ENCODE measurements at regions not wholly inside any gene's neighbourhood (a gene's known extent, or its start where the extent isn't known, plus 50 kb on each side); places are given as distances from the start of the nearest gene placed in this dataset.

DNA sequence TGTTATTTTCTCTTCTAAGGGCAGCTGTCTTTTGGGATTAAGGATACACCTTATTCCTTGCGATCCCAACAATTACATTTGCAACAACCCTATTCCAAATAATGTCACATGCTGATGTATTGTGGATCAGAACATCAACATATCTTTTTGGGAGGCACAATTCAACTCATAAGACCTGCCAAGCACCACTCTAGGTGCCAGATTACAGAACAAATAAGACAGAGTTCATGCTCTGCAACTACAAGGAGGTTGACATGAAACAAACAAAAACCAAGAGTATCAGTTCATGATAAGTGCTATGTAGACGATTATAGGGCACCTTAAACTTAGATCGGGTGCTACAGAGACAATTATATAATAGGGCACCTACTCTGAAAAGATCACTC lies 203.2 kb upstream of the SGK1 start:
- ChIA-PET POLR2A (interaction anchor here (0.6 kb wide), 1 partner anchor 9 kb away, joined by 3 read pairs; no protein-coding TSS in a partner anchor), CTCF (interaction anchor here (1.1 kb wide), 1 partner anchor 12 kb away, joined by 3 read pairs; no protein-coding TSS in a partner anchor)
- Histone ChIP-seq H3K4me3 (ENCODE audit: low read length) (no peak overlapping the region), H3K9me3 (ENCODE audit: control insufficient read depth in 2 of 3, low read length in 3 of 3) (no peaks in the 10 kb centered on the region), H3K27ac (ENCODE audit: low read depth, low read length) (no peak overlapping the region), H3K27me3 (ENCODE audit: control insufficient read depth in 2 of 2, insufficient read depth in 2 of 2, low read length in 2 of 2) (no peaks in the 10 kb centered on the region), H3K4me1 (ENCODE audit: control insufficient read depth in 2 of 2, insufficient read depth in 2 of 2, low read length in 2 of 2) (peaks cover 0 to 36% of the 10 kb centered on the region in 2 donors), H3K36me3 (ENCODE audit: control insufficient read depth in 2 of 3, insufficient read depth in 3 of 3, low read length in 3 of 3) (no peaks in the 10 kb centered on the region)
- Mint-ChIP-seq H3K4me1 (peaks cover 27 to 67% (median 57%) of the 10 kb centered on the region in 7 donors), H3K9me3 (no peaks in the 10 kb centered on the region), H3K36me3 (peaks cover 0 to 6% (median 0%) of the 10 kb centered on the region in 5 donors), H3K27ac (peak overlapping the region in 7 of 9 donors; percentile 35 to 91 (median 79)), H3K4me3 (peak overlapping the region in 6 of 10 donors; percentile 5 to 58 (median 42)), H3K27me3 (no peaks in the 10 kb centered on the region)
- DNase-seq (no peak), ATAC-seq (no peak)
- intact Hi-C loops (cut with micrococcal nuclease) = loop anchor here (5.0 to 10.0 kb wide), 3 partner anchors 114 to 274 kb away; no protein-coding TSS in a partner anchor

DNA sequence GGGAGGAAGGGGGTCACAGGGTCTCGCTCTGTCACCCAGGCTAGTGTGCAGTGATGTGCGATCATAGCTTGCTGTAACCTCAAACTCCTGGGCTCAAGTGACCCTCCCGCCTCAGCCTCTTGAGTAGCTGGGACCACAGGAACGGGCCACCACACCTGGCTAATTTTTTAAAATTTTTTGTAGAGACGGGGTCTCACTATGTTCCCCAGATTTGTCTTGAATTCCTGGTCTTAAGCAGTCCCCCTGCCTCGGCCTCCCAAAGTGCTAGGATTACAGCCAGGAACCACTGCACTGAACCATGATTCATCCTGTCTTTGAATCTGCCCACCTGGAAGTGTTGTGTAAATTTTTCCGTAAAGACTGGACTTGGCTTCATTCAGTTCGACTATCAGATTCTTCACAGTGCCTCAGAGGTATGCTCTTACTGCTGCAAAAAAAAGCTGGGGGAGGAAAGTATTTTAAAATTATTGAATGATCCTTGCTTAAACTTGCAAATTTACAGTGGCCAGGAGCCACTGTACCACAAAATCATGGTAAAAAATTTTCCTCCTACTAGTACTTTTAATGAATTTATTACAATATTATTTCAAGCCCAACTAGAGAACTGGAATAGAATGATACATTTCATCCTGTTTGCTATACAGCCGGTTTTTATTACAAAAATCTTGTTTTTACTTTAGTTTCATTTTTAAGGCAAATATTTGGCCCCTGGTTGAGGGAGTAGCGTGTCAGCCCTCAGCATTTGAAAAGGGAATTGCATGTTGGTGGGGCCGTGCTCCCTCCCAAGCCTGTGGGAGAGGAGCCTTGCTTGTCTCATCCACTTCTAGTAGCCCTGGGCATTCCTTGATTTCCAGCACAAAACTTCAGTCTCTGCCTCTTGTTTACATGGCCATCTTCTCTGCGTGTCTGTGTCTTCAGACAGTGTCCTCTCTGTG lies 202.5 kb upstream of the SGK1 start:
- H3K36me3 Mint-ChIP-seq = peaks cover 0 to 3% (median 0%) of the 10 kb centered on the region in 5 donors
- no peak for DNase-seq
- no peaks in the 10 kb centered on the region for H3K9me3 Mint-ChIP-seq
- ChIA-PET CTCF (interaction anchor here (0.6 to 1.1 kb wide), 2 partner anchors 13 to 1868 kb away, joined by 3 read pairs; no protein-coding TSS in a partner anchor), POLR2A (interaction anchor here (0.6 to 0.7 kb wide), 3 partner anchors 12 to 1912 kb away, joined by 3 to 6 read pairs (median 4); no protein-coding TSS in a partner anchor)
- H3K27ac Mint-ChIP-seq = peak overlapping the region; percentile 38 to 97 (median 87)
- intact Hi-C loops (cut with micrococcal nuclease) = loop anchor here (5.0 to 10.0 kb wide), 3 partner anchors 114 to 273 kb away; no protein-coding TSS in a partner anchor
- H3K27ac ChIP-seq (ENCODE audit: low read depth, low read length) = no peak overlapping the region
- no peaks in the 10 kb centered on the region for H3K9me3 ChIP-seq (ENCODE audit: control insufficient read depth in 2 of 3, low read length in 3 of 3)
- H3K4me3 ChIP-seq (ENCODE audit: low read length) = no peak overlapping the region
- no peaks in the 10 kb centered on the region for H3K27me3 ChIP-seq (ENCODE audit: control insufficient read depth in 2 of 2, insufficient read depth in 2 of 2, low read length in 2 of 2)
- H3K36me3 ChIP-seq (ENCODE audit: control insufficient read depth in 2 of 3, insufficient read depth in 3 of 3, low read length in 3 of 3) = no peaks in the 10 kb centered on the region
- peaks cover 0 to 36% of the 10 kb centered on the region in 2 donors for H3K4me1 ChIP-seq (ENCODE audit: control insufficient read depth in 2 of 2, insufficient read depth in 2 of 2, low read length in 2 of 2)
- no peaks in the 10 kb centered on the region for H3K27me3 Mint-ChIP-seq
- H3K4me3 Mint-ChIP-seq = peak overlapping the region in 7 of 10 donors; percentile 27 to 72 (median 45)
- no peak for ATAC-seq
- H3K4me1 Mint-ChIP-seq = peaks cover 25 to 67% (median 54%) of the 10 kb centered on the region in 7 donors

DNA sequence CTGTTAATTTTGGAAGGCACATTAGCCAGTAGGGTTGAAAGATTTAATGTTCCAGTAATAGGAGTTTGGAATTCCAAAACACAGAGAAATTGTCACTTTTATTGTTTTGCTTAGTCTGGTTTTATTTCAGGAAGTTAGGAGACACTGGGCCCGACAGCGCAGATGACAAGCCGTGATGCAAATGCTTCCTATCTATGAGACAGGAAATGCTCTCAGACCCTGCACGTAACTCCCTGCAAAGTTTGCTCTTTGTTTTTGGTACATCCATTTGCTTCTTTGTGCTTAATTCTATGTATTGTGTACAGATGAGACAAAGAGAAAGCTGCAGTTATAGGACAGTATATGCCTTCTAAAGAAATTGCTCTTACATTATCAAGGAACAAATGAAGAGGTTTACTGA lies 201.6 kb upstream of the SGK1 start:
- no peaks in the 10 kb centered on the region for H3K36me3 ChIP-seq (ENCODE audit: control insufficient read depth in 2 of 3, insufficient read depth in 3 of 3, low read length in 3 of 3)
- intact Hi-C loops (cut with micrococcal nuclease) = loop anchor here (1.0 to 10.0 kb wide), 6 partner anchors 10 to 345 kb away; no protein-coding TSS in a partner anchor
- Mint-ChIP-seq H3K36me3 (peaks cover 0 to 3% (median 0%) of the 10 kb centered on the region in 5 donors), H3K27me3 (no peaks in the 10 kb centered on the region), H3K9me3 (no peaks in the 10 kb centered on the region), H3K4me3 (peak overlapping the region; percentile 45 to 81 (median 70)), H3K27ac (peak overlapping the region; percentile 79 to 97 (median 87)), H3K4me1 (peaks cover 20 to 67% (median 49%) of the 10 kb centered on the region in 7 donors)
- no peaks in the 10 kb centered on the region for H3K9me3 ChIP-seq (ENCODE audit: control insufficient read depth in 2 of 3, low read length in 3 of 3)
- H3K4me1 ChIP-seq (ENCODE audit: control insufficient read depth in 2 of 2, insufficient read depth in 2 of 2, low read length in 2 of 2) = peaks cover 0 to 36% of the 10 kb centered on the region in 2 donors
- peak overlapping the region; percentile 46 for H3K27ac ChIP-seq (ENCODE audit: low read depth, low read length)
- DNase-seq = peak in 7 of 9 donors; percentile 55 to 75 (median 69)
- ChIA-PET POLR2A (interaction anchor here (0.6 kb wide), 1 partner anchor 13 kb away, joined by 6 read pairs; no protein-coding TSS in a partner anchor), CTCF (interaction anchor here (0.6 kb wide), 1 partner anchor 1869 kb away, joined by 3 read pairs; no protein-coding TSS in a partner anchor)
- peak; percentile 87 for ATAC-seq
- no peaks in the 10 kb centered on the region for H3K27me3 ChIP-seq (ENCODE audit: control insufficient read depth in 2 of 2, insufficient read depth in 2 of 2, low read length in 2 of 2)
- H3K4me3 ChIP-seq (ENCODE audit: low read length) = peak overlapping the region; percentile 0

DNA sequence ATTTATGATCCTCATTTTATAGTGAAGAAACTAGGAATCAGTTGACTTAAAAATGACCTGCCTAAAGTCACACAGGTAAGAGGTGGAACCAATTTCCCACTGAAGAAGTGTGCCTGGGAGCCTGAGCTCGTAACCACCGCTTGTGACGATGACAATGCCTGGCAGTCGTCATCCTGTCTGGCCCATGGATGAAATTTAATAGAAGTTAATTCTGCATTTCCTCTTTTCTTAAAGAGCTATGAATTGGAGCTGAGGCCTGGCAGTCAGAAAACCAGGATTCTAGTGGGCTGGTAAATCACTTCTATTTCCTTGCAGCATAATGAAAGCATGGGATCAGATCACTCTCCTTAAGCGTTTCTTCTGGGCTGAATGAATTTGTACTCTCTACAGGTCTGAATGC lies 200.0 kb upstream of the SGK1 start:
- Histone ChIP-seq H3K9me3 (ENCODE audit: control insufficient read depth in 2 of 3, low read length in 3 of 3) (no peaks in the 10 kb centered on the region), H3K27ac (ENCODE audit: low read depth, low read length) (no peak overlapping the region), H3K4me1 (ENCODE audit: control insufficient read depth in 2 of 2, insufficient read depth in 2 of 2, low read length in 2 of 2) (peaks cover 0 to 24% of the 10 kb centered on the region in 2 donors), H3K27me3 (ENCODE audit: control insufficient read depth in 2 of 2, insufficient read depth in 2 of 2, low read length in 2 of 2) (no peaks in the 10 kb centered on the region), H3K36me3 (ENCODE audit: control insufficient read depth in 2 of 3, insufficient read depth in 3 of 3, low read length in 3 of 3) (no peaks in the 10 kb centered on the region), H3K4me3 (ENCODE audit: low read length) (no peak overlapping the region)
- ATAC-seq (no peak), DNase-seq (no peak)
- CTCF ChIA-PET = no interaction called here
- H3K4me1 Mint-ChIP-seq = peaks cover 12 to 51% (median 36%) of the 10 kb centered on the region in 7 donors
- H3K4me3 Mint-ChIP-seq = no peak overlapping the region
- H3K27me3 Mint-ChIP-seq = no peaks in the 10 kb centered on the region
- H3K27ac Mint-ChIP-seq = peak overlapping the region in 6 of 9 donors; percentile 3 to 95 (median 80)
- POLR2A ChIA-PET = no interaction called here
- intact Hi-C loops (cut with micrococcal nuclease) = loop anchor here (2.0 to 10.0 kb wide), 4 partner anchors 17 to 271 kb away; no protein-coding TSS in a partner anchor
- peaks cover 0 to 3% (median 0%) of the 10 kb centered on the region in 5 donors for H3K36me3 Mint-ChIP-seq
- no peaks in the 10 kb centered on the region for H3K9me3 Mint-ChIP-seq

DNA sequence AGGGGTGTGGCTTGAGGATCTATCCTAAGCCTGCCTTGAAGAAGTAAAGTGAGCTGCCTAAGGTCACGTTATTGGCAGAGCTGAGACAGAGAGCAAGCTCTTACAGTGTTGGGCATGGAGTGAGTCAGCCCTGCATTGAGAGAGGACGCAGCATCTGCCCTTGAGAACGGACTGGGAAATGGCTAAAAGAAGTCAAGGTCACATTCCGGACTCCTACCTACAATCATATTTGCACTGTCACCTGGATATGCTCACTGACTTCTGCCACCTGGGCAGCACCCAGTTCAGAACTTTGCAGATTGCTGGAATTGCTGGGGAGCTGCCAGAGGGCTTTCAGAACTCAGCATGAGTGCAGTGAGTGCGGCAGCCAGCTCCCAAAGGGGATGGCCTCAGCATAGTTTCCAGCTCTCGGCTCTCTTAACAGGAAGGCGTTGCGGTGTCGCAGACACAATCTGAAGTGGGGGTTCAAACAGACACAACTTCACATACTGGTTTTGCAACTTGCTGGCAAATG lies 199.3 kb upstream of the SGK1 start:
- DNase-seq (peak in 1 of 9 donors; percentile 20), ATAC-seq (no peak)
- no peaks in the 10 kb centered on the region for H3K27me3 ChIP-seq (ENCODE audit: control insufficient read depth in 2 of 2, insufficient read depth in 2 of 2, low read length in 2 of 2)
- H3K9me3 Mint-ChIP-seq = no peaks in the 10 kb centered on the region
- intact Hi-C loops (cut with micrococcal nuclease) = loop anchor here in 1 of 2 donors (5.0 to 10.0 kb wide), 3 partner anchors 80 to 270 kb away; no protein-coding TSS in a partner anchor
- no peaks in the 10 kb centered on the region for H3K27me3 Mint-ChIP-seq
- no peak overlapping the region for H3K4me3 ChIP-seq (ENCODE audit: low read length)
- ChIA-PET POLR2A (interaction anchor here (1.5 kb wide), 1 partner anchor 339 kb away, joined by 3 read pairs; no protein-coding TSS in a partner anchor), CTCF (no interaction called here)
- H3K4me1 ChIP-seq (ENCODE audit: control insufficient read depth in 2 of 2, insufficient read depth in 2 of 2, low read length in 2 of 2) = peaks cover 0 to 24% of the 10 kb centered on the region in 2 donors
- no peak overlapping the region for H3K27ac ChIP-seq (ENCODE audit: low read depth, low read length)
- H3K9me3 ChIP-seq (ENCODE audit: control insufficient read depth in 2 of 3, low read length in 3 of 3) = no peaks in the 10 kb centered on the region
- peaks cover 12 to 48% (median 34%) of the 10 kb centered on the region in 7 donors for H3K4me1 Mint-ChIP-seq
- peaks cover 0 to 3% (median 0%) of the 10 kb centered on the region in 5 donors for H3K36me3 Mint-ChIP-seq
- no peaks in the 10 kb centered on the region for H3K36me3 ChIP-seq (ENCODE audit: control insufficient read depth in 2 of 3, insufficient read depth in 3 of 3, low read length in 3 of 3)
- peak overlapping the region in 7 of 9 donors; percentile 3 to 95 (median 66) for H3K27ac Mint-ChIP-seq
- peak overlapping the region in 2 of 10 donors; percentile 1 to 9 for H3K4me3 Mint-ChIP-seq

DNA sequence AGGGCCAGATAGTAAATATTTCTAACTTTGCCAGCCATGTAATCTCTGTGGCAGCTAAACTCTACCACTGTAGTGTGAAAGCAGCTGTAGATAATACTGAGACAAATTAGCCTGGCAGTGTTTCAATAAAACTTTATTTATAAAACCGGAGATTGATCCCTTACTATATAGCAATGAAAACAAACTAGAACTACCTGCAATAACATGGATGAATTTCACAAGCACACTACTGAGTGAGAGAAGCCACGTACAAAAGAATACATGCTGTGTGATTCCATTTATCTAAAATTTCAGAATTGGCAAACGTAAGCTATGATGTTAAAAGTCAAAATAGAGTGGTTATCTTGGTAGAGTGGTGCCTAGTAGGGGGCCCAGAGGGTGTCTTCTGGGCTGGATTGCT lies 198.7 kb upstream of the SGK1 start:
- no peaks in the 10 kb centered on the region for H3K36me3 ChIP-seq (ENCODE audit: control insufficient read depth in 2 of 3, insufficient read depth in 3 of 3, low read length in 3 of 3)
- no peak overlapping the region for H3K4me3 Mint-ChIP-seq

More for the DNA sequence above, 198.7 kb upstream of the SGK1 start:
- POLR2A ChIA-PET = interaction anchor here (1.5 kb wide), 1 partner anchor 338 kb away, joined by 3 read pairs; no protein-coding TSS in a partner anchor
- H3K9me3 Mint-ChIP-seq = no peaks in the 10 kb centered on the region
- intact Hi-C loops (cut with micrococcal nuclease) = loop anchor here in 1 of 2 donors (5.0 to 10.0 kb wide), 3 partner anchors 79 to 269 kb away; no protein-coding TSS in a partner anchor
- Histone ChIP-seq H3K27ac (ENCODE audit: low read depth, low read length) (no peak overlapping the region), H3K4me3 (ENCODE audit: low read length) (no peak overlapping the region), H3K4me1 (ENCODE audit: control insufficient read depth in 2 of 2, insufficient read depth in 2 of 2, low read length in 2 of 2) (peaks cover 0 to 24% of the 10 kb centered on the region in 2 donors), H3K27me3 (ENCODE audit: control insufficient read depth in 2 of 2, insufficient read depth in 2 of 2, low read length in 2 of 2) (no peaks in the 10 kb centered on the region), H3K9me3 (ENCODE audit: control insufficient read depth in 2 of 3, low read length in 3 of 3) (no peaks in the 10 kb centered on the region)
- peak overlapping the region in 4 of 9 donors; percentile 18 to 83 (median 64) for H3K27ac Mint-ChIP-seq
- peaks cover 12 to 46% (median 33%) of the 10 kb centered on the region in 7 donors for H3K4me1 Mint-ChIP-seq
- no peaks in the 10 kb centered on the region for H3K27me3 Mint-ChIP-seq
- H3K36me3 Mint-ChIP-seq = peaks cover 0 to 3% (median 0%) of the 10 kb centered on the region in 5 donors
- ATAC-seq = no peak
- DNase-seq = no peak
- CTCF ChIA-PET = no interaction called here
